ENCODE measurements at regions not wholly inside any gene's neighbourhood (a gene's known extent, or its start where the extent isn't known, plus 50 kb on each side); places are given as distances from the start of the nearest gene placed in this dataset.

DNA sequence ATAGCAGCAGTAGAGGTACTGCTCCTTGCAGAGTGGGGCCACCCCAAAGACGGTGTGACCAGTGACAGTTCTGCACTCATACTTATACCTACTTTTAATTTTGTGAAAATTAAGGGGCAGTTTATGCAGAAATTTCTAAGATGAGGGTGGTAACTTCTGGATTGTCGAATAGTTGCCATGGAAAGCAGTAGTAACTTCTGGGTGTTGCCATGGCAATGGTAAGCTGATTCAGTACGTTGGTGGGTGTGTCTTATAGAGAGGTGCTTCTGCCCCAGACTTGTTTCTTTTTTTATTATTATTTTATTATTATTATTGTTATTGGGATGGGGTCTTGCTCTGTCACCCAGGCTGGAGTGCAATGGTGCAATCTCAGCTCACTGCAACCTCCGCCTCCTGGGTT is 82.8 kb upstream of the L3MBTL4 start:
- DNase-seq, result no peak
- intact Hi-C loops (cut with DNase I), result no loop called here
- Histone ChIP-seq H3K36me3 (replicated peaks in 1 of 2; ENCODE audit: insufficient read depth in 1 of 2, low read depth in 2 of 2) (no peaks in the 10 kb centered on the region), H3K9me3 (no peaks in the 10 kb centered on the region), H3K27ac (no peak overlapping the region), H3K4me1 (no peaks in the 10 kb centered on the region), H3K27me3 (no peaks in the 10 kb centered on the region), H3K4me3 (no peak overlapping the region)
- ATAC-seq, result no peak
- WGBS, 2 donors, result 63 to 68% methylated on average over 4 of the region's 4 CpGs
- TF ChIP-seq POLR2A (IDR thresholded peaks at IDR 0.05), result no peak
- TF ChIP-seq, protein P1, sequence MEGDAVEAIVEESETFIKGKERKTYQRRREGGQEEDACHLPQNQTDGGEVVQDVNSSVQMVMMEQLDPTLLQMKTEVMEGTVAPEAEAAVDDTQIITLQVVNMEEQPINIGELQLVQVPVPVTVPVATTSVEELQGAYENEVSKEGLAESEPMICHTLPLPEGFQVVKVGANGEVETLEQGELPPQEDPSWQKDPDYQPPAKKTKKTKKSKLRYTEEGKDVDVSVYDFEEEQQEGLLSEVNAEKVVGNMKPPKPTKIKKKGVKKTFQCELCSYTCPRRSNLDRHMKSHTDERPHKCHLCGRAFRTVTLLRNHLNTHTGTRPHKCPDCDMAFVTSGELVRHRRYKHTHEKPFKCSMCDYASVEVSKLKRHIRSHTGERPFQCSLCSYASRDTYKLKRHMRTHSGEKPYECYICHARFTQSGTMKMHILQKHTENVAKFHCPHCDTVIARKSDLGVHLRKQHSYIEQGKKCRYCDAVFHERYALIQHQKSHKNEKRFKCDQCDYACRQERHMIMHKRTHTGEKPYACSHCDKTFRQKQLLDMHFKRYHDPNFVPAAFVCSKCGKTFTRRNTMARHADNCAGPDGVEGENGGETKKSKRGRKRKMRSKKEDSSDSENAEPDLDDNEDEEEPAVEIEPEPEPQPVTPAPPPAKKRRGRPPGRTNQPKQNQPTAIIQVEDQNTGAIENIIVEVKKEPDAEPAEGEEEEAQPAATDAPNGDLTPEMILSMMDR (IDR thresholded peaks at IDR 0.05), result no peak

DNA sequence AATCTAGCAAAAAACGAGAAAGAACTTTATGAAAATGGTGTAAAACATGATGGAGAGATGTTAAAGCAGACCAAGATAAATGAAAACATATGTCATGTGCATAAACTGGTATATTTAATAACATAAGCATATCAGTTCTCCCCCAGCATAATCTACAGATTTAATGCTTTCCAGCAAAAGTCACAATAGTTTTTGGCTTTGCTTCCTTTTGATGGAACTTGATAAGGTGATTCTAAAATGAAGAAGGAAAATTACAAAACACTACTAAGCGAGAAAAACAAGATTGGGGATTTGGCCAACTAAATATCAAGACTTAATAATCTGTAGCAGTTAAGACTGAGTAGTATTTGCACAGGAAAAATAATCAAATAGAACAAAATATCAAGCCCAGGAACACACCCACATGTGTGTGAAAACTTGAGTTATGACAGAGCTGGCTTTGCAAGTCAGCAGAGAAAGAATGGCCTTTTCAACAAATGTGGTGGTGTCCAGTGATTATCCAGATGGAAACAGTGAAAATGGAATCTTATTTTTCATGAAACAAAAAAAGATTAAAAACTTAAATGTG is 83.7 kb upstream of the L3MBTL4 start:
- 27% methylated on average over 2 of the region's 2 CpGs for WGBS, 2 donors

DNA sequence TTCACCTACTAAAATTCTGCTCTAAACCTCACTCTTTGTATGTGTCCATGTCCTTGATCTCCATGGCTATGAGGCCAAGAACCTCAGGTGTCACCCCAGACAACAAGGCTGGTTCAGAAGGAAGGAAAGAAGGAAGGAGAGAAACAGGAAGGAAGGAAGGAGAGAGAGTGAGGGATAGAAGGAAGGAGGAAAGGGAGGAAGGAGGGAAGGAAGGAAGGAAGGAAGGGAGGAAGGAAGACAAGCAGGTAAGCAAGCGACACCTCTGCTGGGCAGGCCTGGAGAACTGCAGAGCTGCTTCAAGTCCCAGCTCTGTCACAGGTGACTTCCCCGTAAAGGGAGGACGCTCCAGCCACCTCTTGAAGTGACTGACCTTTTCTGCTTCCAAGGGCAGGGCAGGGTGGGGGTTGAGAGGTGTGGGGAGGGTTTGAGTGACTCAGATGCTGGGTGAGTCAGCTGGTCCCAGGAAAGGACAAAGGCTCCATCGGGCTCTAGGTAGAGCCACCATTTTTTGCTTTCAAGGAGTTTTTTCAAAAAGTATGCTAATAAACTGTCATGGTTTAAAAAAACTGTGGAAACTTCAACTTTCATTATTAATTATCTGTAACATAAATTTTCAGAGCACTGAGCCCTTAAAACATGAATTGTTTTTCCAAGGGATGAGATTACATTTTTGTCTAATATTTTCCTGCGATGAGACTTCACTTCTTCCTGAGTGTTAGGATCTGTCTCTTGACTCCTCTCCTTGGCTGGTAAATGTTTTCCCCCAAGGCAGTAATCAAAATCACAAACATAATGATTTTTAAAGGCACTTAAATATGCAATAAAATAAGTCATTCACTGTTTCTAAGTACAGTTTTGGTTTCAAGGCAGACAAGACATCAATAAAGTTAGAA is 90.1 kb upstream of the L3MBTL4 start:
- intact Hi-C loops (cut with DNase I), result no loop called here
- Histone ChIP-seq H3K4me3 (no peak overlapping the region), H3K27ac (no peak overlapping the region), H3K9me3 (no peaks in the 10 kb centered on the region), H3K27me3 (no peaks in the 10 kb centered on the region), H3K4me1 (no peaks in the 10 kb centered on the region), H3K36me3 (replicated peaks in 1 of 2; ENCODE audit: insufficient read depth in 1 of 2, low read depth in 2 of 2) (no peaks in the 10 kb centered on the region)
- no peak for DNase-seq
- no peak for ATAC-seq
- 70 to 79% methylated on average over 5 of the region's 5 CpGs for WGBS, 2 donors
- TF ChIP-seq POLR2A (IDR thresholded peaks at IDR 0.05), result no peak
- TF ChIP-seq, protein P1 (IDR thresholded peaks at IDR 0.05), result no peak

More for the DNA sequence above, 83.7 kb upstream of the L3MBTL4 start:
- Histone ChIP-seq H3K27me3 (no peaks in the 10 kb centered on the region), H3K27ac (no peak overlapping the region), H3K36me3 (replicated peaks in 1 of 2; ENCODE audit: insufficient read depth in 1 of 2, low read depth in 2 of 2) (no peaks in the 10 kb centered on the region), H3K4me3 (no peak overlapping the region), H3K9me3 (no peaks in the 10 kb centered on the region), H3K4me1 (no peaks in the 10 kb centered on the region)
- DNase-seq (no peak), ATAC-seq (no peak)
- intact Hi-C loops (cut with DNase I), result no loop called here
- no peak for TF ChIP-seq POLR2A (IDR thresholded peaks at IDR 0.05)
- TF ChIP-seq, protein P1 (IDR thresholded peaks at IDR 0.05), result no peak

DNA sequence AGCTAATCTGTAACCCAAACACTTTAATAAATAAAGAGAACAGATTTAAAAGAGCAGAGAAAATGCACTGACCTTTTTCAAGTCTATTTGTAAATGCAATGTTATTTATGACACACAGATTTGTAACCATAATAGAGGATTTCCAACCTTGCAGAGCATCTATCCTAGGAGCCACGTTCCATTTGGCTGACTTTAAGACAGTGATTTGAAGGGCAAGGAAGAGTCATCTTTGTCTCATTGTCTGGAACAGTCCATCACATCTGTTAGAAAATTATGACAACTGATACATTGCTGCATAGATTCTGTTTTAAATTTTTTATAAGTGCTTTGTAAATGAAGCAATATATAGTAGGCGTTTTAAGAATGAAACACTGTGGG is 90.8 kb upstream of the L3MBTL4 start:
- DNase-seq, result no peak
- Histone ChIP-seq H3K36me3 (replicated peaks in 1 of 2; ENCODE audit: insufficient read depth in 1 of 2, low read depth in 2 of 2) (no peaks in the 10 kb centered on the region), H3K27me3 (no peaks in the 10 kb centered on the region), H3K27ac (no peak overlapping the region), H3K9me3 (no peaks in the 10 kb centered on the region), H3K4me3 (no peak overlapping the region), H3K4me1 (no peaks in the 10 kb centered on the region)
- ATAC-seq, result no peak
- TF ChIP-seq, protein P1 (IDR thresholded peaks at IDR 0.05), result no peak
- TF ChIP-seq POLR2A (IDR thresholded peaks at IDR 0.05), result no peak
- 57 to 77% methylated on average over 2 of the region's 2 CpGs for WGBS, 2 donors
- intact Hi-C loops (cut with DNase I), result no loop called here
